Keratinocyte (primary cell): ENCODE measurements at regions not wholly inside any gene's neighbourhood (a gene's known extent, or its start where the extent isn't known, plus 50 kb on each side); places are given as distances from the start of the nearest gene placed in this dataset.

ENCODE experiments used
- DNase-seq: peaks from one replicate; pipeline ENCODE4 v3.0.0-alpha.2; 2011; ENCODE audit warnings: low read depth, missing footprints, low spot score
- FAIRE-seq: peaks from 2 replicates; lab custom pipeline; 2011; peaks lifted over from hg19 to GRCh38; lab: Jason Lieb, UNC
- H2AFZ ChIP-seq: 2 replicates; pipeline ENCODE4 v1.6.0; 2012; ENCODE audit warnings: low read length, control low read depth, inconsistent platforms; ENCODE audit not compliant: control insufficient read depth
- H3K27ac ChIP-seq: 2 replicates; pipeline ENCODE4 v1.5.1; 2011; ENCODE audit warnings: low read length; ENCODE audit not compliant: control insufficient read depth, insufficient read depth
- H3K27me3 ChIP-seq: 3 replicates; pipeline ENCODE4 v1.6.0; 2011; ENCODE audit warnings: low read length; ENCODE audit not compliant: control insufficient read depth, insufficient read depth; ENCODE audit errors: extremely low read depth
- H3K36me3 ChIP-seq, 2 experiments: 2 replicates in 1 of 2; 3 replicates in 1 of 2; pipeline ENCODE4 v1.5.1; 2011; ENCODE audit warnings: low read length in 2 of 2, mild to moderate bottlenecking in 1 of 2; ENCODE audit not compliant: control insufficient read depth in 2 of 2, insufficient read depth in 2 of 2; ENCODE audit errors: extremely low read depth in 1 of 2
- H3K4me1 ChIP-seq: 3 replicates; pipeline ENCODE4 v1.5.1; 2011; ENCODE audit warnings: low read length; ENCODE audit not compliant: control insufficient read depth, insufficient read depth; ENCODE audit errors: extremely low read depth
- H3K4me2 ChIP-seq: 3 replicates; pipeline ENCODE4 v1.6.0; 2011; ENCODE audit warnings: low read depth, low read length; ENCODE audit not compliant: control insufficient read depth, insufficient read depth; ENCODE audit errors: extremely low read depth
- H3K4me3 ChIP-seq, 3 experiments: fragments of 200-600 bp in 1 of 3; sonication (generic) in 1 of 3; 2 replicates in 2 of 3; 3 replicates in 1 of 3; pipeline ENCODE4 v1.5.1; 2011 to 2016; ENCODE audit warnings: low read length in 3 of 3, mild to moderate bottlenecking in 3 of 3, control low read depth in 2 of 3, inconsistent platforms in 1 of 3, low read depth in 1 of 3, mixed read lengths in 1 of 3, mixed run types in 1 of 3, moderate library complexity in 1 of 3; ENCODE audit not compliant: control insufficient read depth in 2 of 3, insufficient read depth in 2 of 3; ENCODE audit errors: extremely low read depth in 1 of 3
- H3K79me2 ChIP-seq: 2 replicates; pipeline ENCODE4 v1.6.0; 2012; ENCODE audit warnings: low read length; ENCODE audit not compliant: control insufficient read depth, insufficient read depth
- H3K9ac ChIP-seq: 3 replicates; pipeline ENCODE4 v1.6.0; 2011; ENCODE audit warnings: low read length; ENCODE audit not compliant: control insufficient read depth, insufficient read depth; ENCODE audit errors: extremely low read depth
- H3K9me1 ChIP-seq: 3 replicates; pipeline ENCODE4 v1.6.0; 2011; ENCODE audit warnings: low read length; ENCODE audit not compliant: control insufficient read depth, insufficient read depth; ENCODE audit errors: extremely low read depth
- H3K9me3 ChIP-seq: 2 replicates; pipeline ENCODE4 v1.5.1; 2012; ENCODE audit warnings: low read depth, low read length; ENCODE audit not compliant: control insufficient read depth
- H4K20me1 ChIP-seq: 3 replicates; pipeline ENCODE4 v1.6.0; 2011; ENCODE audit warnings: low read length; ENCODE audit not compliant: control insufficient read depth, insufficient read depth; ENCODE audit errors: extremely low read depth
- EZH2 ChIP-seq: IDR thresholded peaks from one replicate; pipeline ENCODE4 v1.6.1; 2012; ENCODE audit warnings: inconsistent platforms, mild to moderate bottlenecking, low read length, moderate library complexity
- dilution Hi-C: fragments of 300-500 bp; cut with MboI; formaldehyde crosslinking; loops from one replicate; pipeline ENCODE4 v1.7.0; 2020; ENCODE audit warnings: low sequenced_read_pairs; ENCODE audit not compliant: extremely low pct_ligation_motif_present
- TF ChIP-seq, protein P1 (sequence below), 3 experiments: IDR thresholded peaks in 1 of 3; conservative IDR thresholded peaks in 1 of 3; optimal IDR thresholded peaks in 1 of 3; 2 replicates in 2 of 3; 3 replicates in 1 of 3; pipeline versions ENCODE3 to v1.5.1; 2011; ENCODE audit warnings: low read length in 3 of 3, mild to moderate bottlenecking in 3 of 3, moderate library complexity in 2 of 3, control low read depth in 1 of 3, inconsistent platforms in 1 of 3; ENCODE audit not compliant: insufficient read depth in 2 of 3; ENCODE audit errors: extremely low read depth in 1 of 3

DNA sequence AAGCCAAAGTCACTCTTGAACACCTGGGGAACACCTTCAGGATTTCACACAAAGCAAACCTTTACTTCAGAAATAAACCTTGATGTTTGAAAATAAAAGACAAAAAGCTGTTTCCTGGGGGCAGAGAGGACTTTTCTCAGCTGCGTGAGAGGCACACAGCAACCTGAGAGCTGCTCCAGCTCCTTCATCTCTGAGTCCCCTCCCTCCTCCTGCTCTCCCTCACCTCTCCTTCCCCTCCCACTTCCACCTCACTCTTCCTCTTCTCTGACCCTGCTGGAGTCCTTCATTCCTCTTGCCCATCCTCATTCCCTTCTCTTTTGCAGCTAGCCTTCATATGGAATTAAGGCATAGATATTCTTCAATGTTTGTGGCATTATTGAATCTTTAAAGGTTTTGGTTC, 208.4 kb downstream of the OMA1 start:
- H3K4me1 ChIP-seq = no peaks in the 10 kb centered on the region
- TF ChIP-seq, protein P1, sequence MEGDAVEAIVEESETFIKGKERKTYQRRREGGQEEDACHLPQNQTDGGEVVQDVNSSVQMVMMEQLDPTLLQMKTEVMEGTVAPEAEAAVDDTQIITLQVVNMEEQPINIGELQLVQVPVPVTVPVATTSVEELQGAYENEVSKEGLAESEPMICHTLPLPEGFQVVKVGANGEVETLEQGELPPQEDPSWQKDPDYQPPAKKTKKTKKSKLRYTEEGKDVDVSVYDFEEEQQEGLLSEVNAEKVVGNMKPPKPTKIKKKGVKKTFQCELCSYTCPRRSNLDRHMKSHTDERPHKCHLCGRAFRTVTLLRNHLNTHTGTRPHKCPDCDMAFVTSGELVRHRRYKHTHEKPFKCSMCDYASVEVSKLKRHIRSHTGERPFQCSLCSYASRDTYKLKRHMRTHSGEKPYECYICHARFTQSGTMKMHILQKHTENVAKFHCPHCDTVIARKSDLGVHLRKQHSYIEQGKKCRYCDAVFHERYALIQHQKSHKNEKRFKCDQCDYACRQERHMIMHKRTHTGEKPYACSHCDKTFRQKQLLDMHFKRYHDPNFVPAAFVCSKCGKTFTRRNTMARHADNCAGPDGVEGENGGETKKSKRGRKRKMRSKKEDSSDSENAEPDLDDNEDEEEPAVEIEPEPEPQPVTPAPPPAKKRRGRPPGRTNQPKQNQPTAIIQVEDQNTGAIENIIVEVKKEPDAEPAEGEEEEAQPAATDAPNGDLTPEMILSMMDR (optimal IDR thresholded peaks at IDR 0.05 in 1 of 3, IDR thresholded peaks at IDR 0.05 in 1 of 3, conservative IDR thresholded peaks at IDR 0.05 in 1 of 3; ENCODE audit: extremely low read depth in 1 of 3, insufficient read depth in 2 of 3, low read length in 3 of 3) = no peak
- no peak for TF ChIP-seq EZH2
- H3K4me2 ChIP-seq = no peak overlapping the region
- no peak overlapping the region for H3K4me3 ChIP-seq
- H3K9me1 ChIP-seq = no peaks in the 10 kb centered on the region
- no peak overlapping the region for H3K27ac ChIP-seq
- no peaks in the 10 kb centered on the region for H3K79me2 ChIP-seq
- H3K27me3 ChIP-seq = no peaks in the 10 kb centered on the region
- H3K9ac ChIP-seq = no peak overlapping the region
- dilution Hi-C loops = no loop called here
- no peak for FAIRE-seq
- no peaks in the 10 kb centered on the region for H3K9me3 ChIP-seq
- no peaks in the 10 kb centered on the region for H4K20me1 ChIP-seq
- no peak for DNase-seq
- H3K36me3 ChIP-seq = no peaks in the 10 kb centered on the region
- H2AFZ ChIP-seq = no peak overlapping the region

DNA sequence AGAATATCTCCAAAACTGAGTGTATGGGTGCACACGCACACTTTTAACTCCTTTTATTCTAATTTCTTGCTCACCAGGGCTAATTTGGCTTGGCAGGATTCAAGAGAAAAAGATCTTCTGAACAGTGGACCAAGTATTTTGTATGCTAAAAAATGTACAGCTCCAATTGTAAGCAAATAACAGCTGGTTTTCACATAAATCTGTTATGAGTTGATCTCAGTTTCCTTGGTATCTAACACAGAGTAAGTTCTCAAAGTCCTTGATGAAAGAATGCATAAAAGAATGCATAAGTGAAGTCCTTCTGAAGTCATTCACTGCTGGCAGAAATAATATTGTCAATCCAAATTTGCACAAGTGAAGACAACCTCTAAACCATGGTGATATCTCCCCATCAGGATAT, 213.0 kb downstream of the OMA1 start:
- Histone ChIP-seq H3K9me1 (no peaks in the 10 kb centered on the region), H3K27me3 (no peaks in the 10 kb centered on the region), H3K4me3 (no peak overlapping the region), H3K9ac (no peak overlapping the region), H3K27ac (no peak overlapping the region), H4K20me1 (no peaks in the 10 kb centered on the region), H2AFZ (no peak overlapping the region), H3K36me3 (no peaks in the 10 kb centered on the region), H3K9me3 (no peaks in the 10 kb centered on the region), H3K4me2 (no peak overlapping the region), H3K79me2 (no peaks in the 10 kb centered on the region), H3K4me1 (no peaks in the 10 kb centered on the region)
- TF ChIP-seq, protein P1 (optimal IDR thresholded peaks at IDR 0.05 in 1 of 3, IDR thresholded peaks at IDR 0.05 in 1 of 3, conservative IDR thresholded peaks at IDR 0.05 in 1 of 3; ENCODE audit: extremely low read depth in 1 of 3, insufficient read depth in 2 of 3, low read length in 3 of 3) = no peak
- no peak for TF ChIP-seq EZH2
- dilution Hi-C loops = no loop called here
- DNase-seq (no peak), FAIRE-seq (no peak)
